OCI-LY7 (cell line): ENCODE measurements at regions not wholly inside any gene's neighbourhood (a gene's known extent, or its start where the extent isn't known, plus 50 kb on each side); places are given as distances from the start of the nearest gene placed in this dataset.

Experiments
- BruUV-seq: library from RNA; stranded (reverse); fragments of 400-500 nt; replicated peaks from 2 replicates; lab custom pipeline; 2021; lab: Mats Ljungman, UMichigan
- CTCF ChIA-PET: fragments of 300-600 bp; sonication (Branson Sonifier 250); formaldehyde crosslinking; loops from one replicate; lab custom pipeline; 2022; ENCODE audit warnings: antibody characterized with exemption; ENCODE audit not compliant: unreplicated experiment; lab: Charles Lee
- POLR2A ChIA-PET: fragments of 300-600 bp; sonication (Branson Sonifier 250); formaldehyde crosslinking; loops from one replicate; lab custom pipeline; 2022; ENCODE audit warnings: antibody characterized with exemption; lab: Charles Lee
- DNase-seq: peaks from one replicate; pipeline ENCODE4 v3.0.0-alpha.2; 2015; ENCODE audit warnings: low spot score
- H2AFZ ChIP-seq: fragments of 200-600 bp; sonication (generic), shearing (Covaris generic); 2 replicates; pipeline ENCODE4 v1.6.1; 2014; ENCODE audit warnings: mild to moderate bottlenecking, antibody characterized with exemption, low read length, moderate library complexity
- H3K27ac ChIP-seq: fragments of 200-600 bp; sonication (generic); 2 replicates; pipeline ENCODE4 v1.5.1; 2014; ENCODE audit warnings: mixed run types, low read depth, mild to moderate bottlenecking, moderate library complexity, low read length, inconsistent platforms; ENCODE audit not compliant: poor library complexity, severe bottlenecking
- H3K36me3 ChIP-seq: fragments of 200-600 bp; sonication (generic); 2 replicates; pipeline ENCODE4 v1.6.1; 2014; ENCODE audit warnings: mild to moderate bottlenecking, antibody characterized with exemption, low read length, moderate library complexity, mixed read lengths; ENCODE audit not compliant: insufficient read depth
- H3K4me1 ChIP-seq: fragments of 200-600 bp; sonication (generic); 2 replicates; pipeline ENCODE4 v1.5.1; 2014; ENCODE audit warnings: mild to moderate bottlenecking, low read length; ENCODE audit not compliant: insufficient read depth, poor library complexity, severe bottlenecking
- H3K4me2 ChIP-seq: fragments of 200-600 bp; sonication (generic); 2 replicates; pipeline ENCODE4 v1.6.1; 2014; ENCODE audit warnings: mild to moderate bottlenecking, low read length
- H3K4me3 ChIP-seq: fragments of 200-600 bp; sonication (generic); 2 replicates; pipeline ENCODE4 v1.5.1; 2014; ENCODE audit warnings: mild to moderate bottlenecking, low read depth, low read length; ENCODE audit not compliant: poor library complexity, severe bottlenecking
- H3K79me2 ChIP-seq: fragments of 200-600 bp; sonication (generic); 2 replicates; pipeline ENCODE4 v1.6.1; 2016; ENCODE audit warnings: low read depth, mild to moderate bottlenecking, low read length, moderate library complexity, mixed read lengths; ENCODE audit not compliant: insufficient read depth
- H3K9me2 ChIP-seq: fragments of 200-600 bp; sonication (generic); 2 replicates; pipeline ENCODE4 v1.6.1; 2016; ENCODE audit warnings: mild to moderate bottlenecking, low read length, mixed read lengths; ENCODE audit not compliant: insufficient read depth
- H3K9me3 ChIP-seq: fragments of 200-600 bp; sonication (generic); 2 replicates; pipeline ENCODE4 v1.6.1; 2014; ENCODE audit warnings: mild to moderate bottlenecking, mixed run types, low read length, mixed read lengths
- H4K20me1 ChIP-seq: fragments of 200-600 bp; sonication (generic); 2 replicates; pipeline ENCODE4 v1.6.1; 2014; ENCODE audit warnings: mild to moderate bottlenecking, antibody characterized with exemption, low read length, moderate library complexity, mixed read lengths; ENCODE audit not compliant: insufficient read depth
- EZH2phosphoT487 ChIP-seq: fragments of 200-600 bp; sonication (generic); IDR thresholded peaks from 2 replicates; pipeline ENCODE4 v1.6.1; 2018; ENCODE audit warnings: low read depth, borderline replicate concordance, mild to moderate bottlenecking, mixed run types, antibody characterized with exemption, low read length, moderate library complexity, mixed read lengths
- intact Hi-C: fragments of 100-400 bp; cut with micrococcal nuclease; formaldehyde crosslinking; loops from one replicate; pipeline ENCODE4 v1.10.0; 2022; ENCODE audit not compliant: unreplicated experiment
- TF ChIP-seq, protein P1 (sequence below): fragments of 200-600 bp; sonication (generic); conservative IDR thresholded peaks from 2 replicates; pipeline ENCODE4 v1.5.1; 2014; ENCODE audit warnings: mild to moderate bottlenecking, antibody characterized with exemption, low read length, moderate library complexity, mixed read lengths

DNA sequence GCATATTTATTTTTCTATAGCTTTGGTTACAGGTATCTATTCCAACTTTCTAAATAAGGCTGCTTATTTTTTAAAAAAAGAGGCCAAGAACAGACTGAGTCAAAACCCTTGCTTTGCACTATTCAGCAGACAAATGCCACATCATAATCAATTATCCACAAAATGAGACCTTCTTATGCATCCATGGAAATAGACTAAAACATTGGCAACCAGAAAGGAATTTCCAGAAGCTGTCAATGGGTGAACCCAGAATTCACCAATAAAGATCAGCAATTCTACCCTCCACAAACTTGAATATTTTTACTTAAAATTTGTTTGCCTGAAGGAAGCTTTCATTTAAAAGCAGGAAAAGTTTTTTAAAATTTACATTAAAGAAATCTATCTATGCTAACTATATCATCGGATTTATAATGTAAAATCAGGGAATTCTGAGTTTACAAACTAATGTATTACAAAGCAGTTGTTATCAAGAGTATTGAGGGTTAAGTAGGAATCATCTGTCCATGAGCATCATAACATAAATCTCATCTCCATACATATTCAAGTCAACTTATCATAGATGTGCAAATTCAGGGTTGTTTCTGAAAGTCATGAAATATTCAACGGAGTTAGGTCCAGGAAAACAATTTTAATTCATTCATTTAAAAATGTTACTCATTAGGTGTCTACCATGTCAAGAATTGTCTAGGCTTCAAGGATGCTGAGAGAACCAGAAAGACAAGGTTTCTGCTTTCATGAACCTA is 548.0 kb downstream of the SATB2 start:
- CTCF ChIA-PET, result no interaction called here
- Histone ChIP-seq H3K36me3 (no peaks in the 10 kb centered on the region), H3K9me2 (no peaks in the 10 kb centered on the region), H4K20me1 (no peaks in the 10 kb centered on the region), H2AFZ (no peak overlapping the region), H3K27ac (no peak overlapping the region), H3K79me2 (no peaks in the 10 kb centered on the region), H3K9me3 (no peaks in the 10 kb centered on the region), H3K4me3 (no peak overlapping the region), H3K4me1 (peaks cover 46% of the 10 kb centered on the region), H3K4me2 (no peak overlapping the region)
- TF ChIP-seq EZH2phosphoT487, result no peak
- TF ChIP-seq, protein P1, sequence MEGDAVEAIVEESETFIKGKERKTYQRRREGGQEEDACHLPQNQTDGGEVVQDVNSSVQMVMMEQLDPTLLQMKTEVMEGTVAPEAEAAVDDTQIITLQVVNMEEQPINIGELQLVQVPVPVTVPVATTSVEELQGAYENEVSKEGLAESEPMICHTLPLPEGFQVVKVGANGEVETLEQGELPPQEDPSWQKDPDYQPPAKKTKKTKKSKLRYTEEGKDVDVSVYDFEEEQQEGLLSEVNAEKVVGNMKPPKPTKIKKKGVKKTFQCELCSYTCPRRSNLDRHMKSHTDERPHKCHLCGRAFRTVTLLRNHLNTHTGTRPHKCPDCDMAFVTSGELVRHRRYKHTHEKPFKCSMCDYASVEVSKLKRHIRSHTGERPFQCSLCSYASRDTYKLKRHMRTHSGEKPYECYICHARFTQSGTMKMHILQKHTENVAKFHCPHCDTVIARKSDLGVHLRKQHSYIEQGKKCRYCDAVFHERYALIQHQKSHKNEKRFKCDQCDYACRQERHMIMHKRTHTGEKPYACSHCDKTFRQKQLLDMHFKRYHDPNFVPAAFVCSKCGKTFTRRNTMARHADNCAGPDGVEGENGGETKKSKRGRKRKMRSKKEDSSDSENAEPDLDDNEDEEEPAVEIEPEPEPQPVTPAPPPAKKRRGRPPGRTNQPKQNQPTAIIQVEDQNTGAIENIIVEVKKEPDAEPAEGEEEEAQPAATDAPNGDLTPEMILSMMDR, result no peak
- intact Hi-C loops, result loop anchor here (5.0 kb wide), 1 partner anchor 548 kb away; the partner anchor contains the start of gene SATB2
- no TSS peak for BruUV-seq
- POLR2A ChIA-PET, result interaction anchor here (0.6 to 1.0 kb wide), 2 partner anchors 10 kb away, joined by 3 read pairs; no protein-coding TSS in a partner anchor
- DNase-seq, result no peak

DNA sequence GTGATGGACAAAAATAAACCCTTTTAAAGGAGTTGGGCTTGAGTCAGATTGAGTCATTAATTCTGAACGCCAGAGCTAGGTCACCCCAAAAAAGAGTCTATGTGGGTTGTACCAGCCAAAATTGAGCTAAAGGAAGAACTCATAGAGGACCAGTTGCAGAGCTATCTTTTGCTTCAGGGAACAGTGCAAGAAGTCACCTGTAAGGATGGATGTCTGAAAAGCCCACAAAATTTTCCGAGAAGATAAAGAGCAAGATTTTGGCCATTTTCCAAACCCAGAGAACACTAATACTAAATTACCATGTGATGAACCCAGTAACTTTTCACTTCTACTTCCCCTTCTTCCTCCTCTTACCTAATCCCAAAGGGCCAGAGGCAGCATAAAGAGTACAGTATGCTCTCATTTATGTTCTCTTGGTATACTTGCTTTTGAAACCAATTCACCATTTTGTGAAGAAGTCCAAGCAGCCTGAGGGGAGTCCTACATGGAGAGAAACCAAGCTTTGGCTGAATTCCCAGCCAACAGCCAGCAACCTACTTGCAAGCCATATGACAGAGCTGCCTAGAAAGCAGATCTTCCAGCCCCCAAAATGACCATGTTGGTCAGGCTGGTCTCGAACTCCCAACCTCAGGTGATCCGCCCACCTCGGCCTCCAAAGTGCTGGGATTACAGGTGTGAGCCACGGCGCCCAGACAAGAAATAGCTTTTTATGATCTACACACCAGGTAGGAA is 551.7 kb downstream of the SATB2 start:
- ChIA-PET POLR2A (interaction anchor here (0.6 kb wide), 1 partner anchor 73 kb away, joined by 4 read pairs; no protein-coding TSS in a partner anchor), CTCF (no interaction called here)
- Histone ChIP-seq H3K9me3 (no peaks in the 10 kb centered on the region), H3K9me2 (no peaks in the 10 kb centered on the region), H3K4me1 (peaks cover 12% of the 10 kb centered on the region), H3K4me3 (no peak overlapping the region), H3K36me3 (no peaks in the 10 kb centered on the region), H2AFZ (peak overlapping the region; percentile 75), H3K27ac (no peak overlapping the region), H3K79me2 (no peaks in the 10 kb centered on the region), H4K20me1 (no peaks in the 10 kb centered on the region), H3K4me2 (peak overlapping the region; percentile 21; the same call in 1 of the 2 replicates)
- intact Hi-C loops, result no loop called here
- BruUV-seq, result no TSS peak
- TF ChIP-seq, protein P1, result no peak
- no peak for TF ChIP-seq EZH2phosphoT487
- peak; percentile 26 for DNase-seq
